HCT116 (cell line): ENCODE measurements at regions not wholly inside any gene's neighbourhood (a gene's known extent, or its start where the extent isn't known, plus 50 kb on each side); places are given as distances from the start of the nearest gene placed in this dataset.

Experiments
- ATAC-seq: fragments of 200-7000 bp; cut with Tn5 transposase; 2 replicates; pipeline ENCODE4 v1.9.1; 2020; ENCODE audit warnings: mild to moderate bottlenecking, moderate library complexity
- BruUV-seq: library from RNA; stranded (reverse); fragments of 400-500 nt; replicated peaks from 2 replicates; lab custom pipeline; 2021; lab: Mats Ljungman, UMichigan
- CTCF ChIA-PET: fragments of 300-600 bp; sonication (Branson Sonifier 250); formaldehyde crosslinking; loops from one replicate; lab custom pipeline; 2021; ENCODE audit warnings: antibody characterized with exemption; lab: Charles Lee
- POLR2A ChIA-PET: fragments of 300-600, 350-600 bp; sonication (Branson Sonifier 250); formaldehyde crosslinking; loops from one replicate; lab custom pipeline; 2021; ENCODE audit warnings: antibody characterized with exemption; lab: Charles Lee
- RAD21 ChIA-PET, 2 experiments: fragments of 300-600 bp; sonication (Branson Sonifier 250); formaldehyde crosslinking; loops; one replicate each; lab custom pipeline; 2023; ENCODE audit warnings: low total read pairs in 2 of 2; ENCODE audit not compliant: uncharacterized antibody in 2 of 2, unreplicated experiment in 2 of 2, low non-redundant PET in 1 of 2; lab: Charles Lee
- DNase-seq: peaks from one replicate; pipeline ENCODE4 v3.0.0-alpha.2; 2010; ENCODE audit warnings: low read depth, low spot score
- H2AFZ ChIP-seq: fragments of 200-600 bp; shearing (Covaris generic), sonication (generic); 2 replicates; pipeline ENCODE4 v1.6.1; 2017; ENCODE audit warnings: low read depth, mixed run types, mixed read lengths, antibody characterized with exemption, low read length; ENCODE audit not compliant: poor library complexity, severe bottlenecking
- H3K27ac ChIP-seq: 2 replicates; pipeline ENCODE4 v1.5.1; 2012; ENCODE audit warnings: low read depth, low read length
- H3K27me3 ChIP-seq: fragments of 200-600 bp; sonication (generic); 2 replicates; pipeline ENCODE4 v1.6.1; 2016; ENCODE audit warnings: mixed run types, low read length, mixed read lengths; ENCODE audit not compliant: insufficient read depth
- H3K36me3 ChIP-seq, 2 experiments: fragments of 200-500 bp in 1 of 2; fragments of 200-600 bp in 1 of 2; sonication (Bioruptor generic) in 1 of 2; sonication (generic) in 1 of 2; 2 replicates each; pipeline versions ENCODE4 v1.5.1 to v1.6.1; 2014 to 2016; ENCODE audit warnings: low read length in 2 of 2, inconsistent platforms in 1 of 2, mixed read lengths in 1 of 2, mixed run types in 1 of 2; ENCODE audit not compliant: insufficient read depth in 2 of 2, control insufficient read depth in 1 of 2
- H3K4me1 ChIP-seq, 2 experiments: fragments of 200-600 bp in 1 of 2; sonication (generic) in 1 of 2; 2 replicates each; pipeline versions ENCODE4 v1.5.1 to v1.6.1; 2012 to 2017; ENCODE audit warnings: low read length in 2 of 2, inconsistent platforms in 1 of 2, mild to moderate bottlenecking in 1 of 2, mixed read lengths in 1 of 2, mixed run types in 1 of 2, moderate library complexity in 1 of 2; ENCODE audit not compliant: insufficient read depth in 2 of 2, control insufficient read depth in 1 of 2
- H3K4me2 ChIP-seq: fragments of 200-600 bp; sonication (generic); 2 replicates; pipeline ENCODE4 v1.6.1; 2017; ENCODE audit warnings: mixed run types, low read length, mixed read lengths
- H3K4me3 ChIP-seq, 2 experiments: fragments of 200-600 bp in 1 of 2; sonication (generic) in 1 of 2; replicated peaks in 1 of 2; 2 replicates each; pipeline ENCODE4 v1.5.1; 2011 to 2016; ENCODE audit warnings: low read length in 2 of 2, control low read depth in 1 of 2, low read depth in 1 of 2, mild to moderate bottlenecking in 1 of 2, mixed read lengths in 1 of 2, mixed run types in 1 of 2
- H3K79me2 ChIP-seq: fragments of 200-600 bp; sonication (generic); 2 replicates; pipeline ENCODE4 v1.6.1; 2017; ENCODE audit warnings: mild to moderate bottlenecking, mixed run types, low read length, moderate library complexity, mixed read lengths; ENCODE audit not compliant: insufficient read depth
- H3K9ac ChIP-seq: fragments of 200-600 bp; sonication (generic); 2 replicates; pipeline ENCODE4 v1.6.1; 2016; ENCODE audit warnings: low read length, mixed read lengths
- H3K9me2 ChIP-seq: fragments of 200-600 bp; sonication (generic), shearing (Covaris generic); 2 replicates; pipeline ENCODE4 v1.6.1; 2017; ENCODE audit warnings: mixed run types, mild to moderate bottlenecking, moderate library complexity; ENCODE audit not compliant: insufficient read depth
- H3K9me3 ChIP-seq, 2 experiments: fragments of 200-500 bp in 1 of 2; fragments of 200-600 bp in 1 of 2; sonication (Bioruptor generic) in 1 of 2; sonication (generic) in 1 of 2; 2 replicates each; pipeline ENCODE4 v1.6.1; 2014 to 2017; ENCODE audit warnings: low read length in 2 of 2, mixed read lengths in 2 of 2, inconsistent platforms in 1 of 2, low read depth in 1 of 2, mild to moderate bottlenecking in 1 of 2, mixed run types in 1 of 2, moderate library complexity in 1 of 2; ENCODE audit not compliant: control insufficient read depth in 1 of 2, insufficient read depth in 1 of 2
- H4K20me1 ChIP-seq: fragments of 200-600 bp; sonication (generic), shearing (Covaris generic); 2 replicates; pipeline ENCODE4 v1.6.1; 2017; ENCODE audit warnings: mixed run types, mild to moderate bottlenecking, moderate library complexity; ENCODE audit not compliant: insufficient read depth
- ATF3 ChIP-seq: IDR thresholded peaks from 2 replicates; pipeline ENCODE4 v1.6.1; 2012
- CBX3 ChIP-seq: IDR thresholded peaks from 2 replicates; pipeline ENCODE4 v1.6.1; 2012; ENCODE audit warnings: low read depth
- CEBPB ChIP-seq: IDR thresholded peaks from 2 replicates; pipeline ENCODE4 v1.6.1; 2012; ENCODE audit warnings: low read depth
- CTCF ChIP-seq, 3 experiments: fragments of 200-600 bp in 1 of 3; sonication (generic) in 1 of 3; IDR thresholded peaks in 2 of 3; conservative IDR thresholded peaks in 1 of 3; 2 replicates each; pipeline ENCODE4 v1.5.1; 2012 to 2017; ENCODE audit warnings: low read depth in 2 of 3, low read length in 2 of 3, antibody characterized with exemption in 1 of 3, borderline replicate concordance in 1 of 3, control low read depth in 1 of 3, mild to moderate bottlenecking in 1 of 3, mixed read lengths in 1 of 3, mixed run types in 1 of 3, moderate library complexity in 1 of 3; ENCODE audit not compliant: insufficient read depth in 1 of 3
- EGR1 ChIP-seq: IDR thresholded peaks from 2 replicates; pipeline ENCODE4 v1.6.1; 2012; ENCODE audit warnings: low read depth
- EZH2 ChIP-seq: fragments of 200-600 bp; sonication (generic); IDR thresholded peaks from 2 replicates; pipeline ENCODE4 v1.6.1; 2017; ENCODE audit warnings: antibody characterized with exemption, mixed run types
- EZH2phosphoT487 ChIP-seq: fragments of 200-600 bp; IDR thresholded peaks from 2 replicates; pipeline ENCODE4 v1.6.1; 2018; ENCODE audit warnings: antibody characterized with exemption, borderline replicate concordance
- FOSL1 ChIP-seq: IDR thresholded peaks from 2 replicates; pipeline ENCODE4 v1.6.1; 2012; ENCODE audit warnings: low read depth
- JUND ChIP-seq: IDR thresholded peaks from 2 replicates; pipeline ENCODE4 v1.6.1; 2012
- MAX ChIP-seq: IDR thresholded peaks from 2 replicates; pipeline ENCODE4 v1.6.1; 2012
- POLR2A ChIP-seq: IDR thresholded peaks from 2 replicates; pipeline ENCODE4 v1.7.0; 2011; ENCODE audit warnings: borderline replicate concordance; ENCODE audit not compliant: insufficient read depth, insufficient read length; ENCODE audit errors: extremely low read depth
- POLR2AphosphoS5 ChIP-seq: IDR thresholded peaks from 2 replicates; pipeline ENCODE4 v1.6.1; 2011; ENCODE audit warnings: mild to moderate bottlenecking, low read depth, low read length, moderate library complexity
- RAD21 ChIP-seq: IDR thresholded peaks from 2 replicates; pipeline ENCODE4 v1.6.1; 2012; ENCODE audit warnings: low read depth, mild to moderate bottlenecking
- SIN3A ChIP-seq: IDR thresholded peaks from 2 replicates; pipeline ENCODE4 v1.6.1; 2012; ENCODE audit warnings: low read depth
- SP1 ChIP-seq: IDR thresholded peaks from 2 replicates; pipeline ENCODE4 v1.6.1; 2012; ENCODE audit warnings: low read depth
- SRF ChIP-seq: IDR thresholded peaks from 2 replicates; pipeline ENCODE4 v1.6.1; 2012; ENCODE audit warnings: low read depth
- TCF7L2 ChIP-seq: IDR thresholded peaks from 2 replicates; pipeline ENCODE4 v1.7.0; 2011; ENCODE audit warnings: borderline replicate concordance, inconsistent platforms; ENCODE audit not compliant: insufficient read depth, insufficient read length; ENCODE audit errors: extremely low read depth
- intact Hi-C: fragments of 100-400 bp; cut with micrococcal nuclease; formaldehyde crosslinking; loops from 2 replicates; pipeline ENCODE4 v1.10.0; 2022

GRCh38 chr1:104718752-104719151, 969.1 kb downstream of the AMY1C start:
- Histone ChIP-seq H3K4me3 (no peak overlapping the region), H3K27me3 (no peaks in the 10 kb centered on the region), H3K9me2 (no peaks in the 10 kb centered on the region), H3K27ac (no peak overlapping the region), H3K4me2 (no peak overlapping the region), H2AFZ (no peak overlapping the region), H4K20me1 (no peaks in the 10 kb centered on the region), H3K9me3 (peaks cover 0 to 11% of the 10 kb centered on the region in 2 experiments; a peak in 2 of 4 replicates), H3K36me3 (no peaks in the 10 kb centered on the region), H3K4me1 (no peaks in the 10 kb centered on the region), H3K9ac (no peak overlapping the region), H3K79me2 (no peaks in the 10 kb centered on the region)
- DNase-seq (no peak), ATAC-seq (no peak)
- TF ChIP-seq ATF3 (no peak), MAX (no peak), EGR1 (no peak), RAD21 (no peak), SIN3A (no peak), SP1 (no peak), CEBPB (no peak), EZH2 (no peak), JUND (no peak), POLR2AphosphoS5 (no peak), CTCF (IDR thresholded peaks at IDR 0.05 in 2 of 3, conservative IDR thresholded peaks at IDR 0.05 in 1 of 3; ENCODE audit: borderline replicate concordance in 1 of 3, insufficient read depth in 1 of 3, low read depth in 2 of 3, low read length in 2 of 3) (no peak), EZH2phosphoT487 (no peak), CBX3 (no peak), FOSL1 (no peak), SRF (no peak), POLR2A (no peak), TCF7L2 (no peak)
- POLR2A ChIA-PET = no interaction called here
- BruUV-seq = no TSS peak
- CTCF ChIA-PET = no interaction called here
- RAD21 ChIA-PET = no interaction called here
- intact Hi-C loops = no loop called here
